Muscle layer of duodenum (tissue), 2 donors: ENCODE measurements at regions not wholly inside any gene's neighbourhood (a gene's known extent, or its start where the extent isn't known, plus 50 kb on each side); places are given as distances from the start of the nearest gene placed in this dataset.

Experiments
- H3K27ac ChIP-seq: one replicate; pipeline ENCODE4 v1.7.0; 2013; ENCODE audit warnings: mild to moderate bottlenecking, low read length
- H3K27me3 ChIP-seq: one replicate; pipeline ENCODE4 v1.7.0; 2013; ENCODE audit warnings: low read depth, mild to moderate bottlenecking, control low read depth, low read length
- H3K36me3 ChIP-seq, 2 donors: one replicate each; pipeline ENCODE4 v1.7.0; 2013; ENCODE audit warnings: low read length in 2 of 2, control low read depth in 1 of 2, mild to moderate bottlenecking in 1 of 2; ENCODE audit not compliant: insufficient read depth in 2 of 2, control insufficient read depth in 1 of 2
- H3K4me1 ChIP-seq, 2 donors: one replicate each; pipeline ENCODE4 v1.7.0; 2013; ENCODE audit warnings: low read length in 2 of 2, mild to moderate bottlenecking in 2 of 2, control low read depth in 1 of 2, moderate library complexity in 1 of 2; ENCODE audit not compliant: insufficient read depth in 2 of 2, control insufficient read depth in 1 of 2
- H3K4me3 ChIP-seq, 2 donors: one replicate each; pipeline ENCODE4 v1.7.0; 2013; ENCODE audit warnings: low read length in 2 of 2, low read depth in 1 of 2, mild to moderate bottlenecking in 1 of 2
- H3K9me3 ChIP-seq, 2 donors: one replicate each; pipeline ENCODE4 v1.7.0; 2013; ENCODE audit warnings: low read length in 2 of 2, control low read depth in 1 of 2, mild to moderate bottlenecking in 1 of 2; ENCODE audit not compliant: control insufficient read depth in 1 of 2
- donor health status: healthy.

- no peak overlapping the region for H3K27ac ChIP-seq
- no peaks in the 10 kb centered on the region for H3K36me3 ChIP-seq
- no peaks in the 10 kb centered on the region for H3K27me3 ChIP-seq
- no peak overlapping the region for H3K4me3 ChIP-seq
- H3K4me1 ChIP-seq: no peaks in the 10 kb centered on the region
- H3K9me3 ChIP-seq: peaks cover 0 to 21% of the 10 kb centered on the region in 2 donors
These were observed 116.4 kb upstream of the RPL38 start for GRCh38 chr17:74087002-74087585.

GRCh38 chr17:74088285-74088933, 115.1 kb upstream of the RPL38 start:
- no peak overlapping the region for H3K27ac ChIP-seq
- no peaks in the 10 kb centered on the region for H3K36me3 ChIP-seq
- no peaks in the 10 kb centered on the region for H3K27me3 ChIP-seq
- H3K4me3 ChIP-seq: no peak overlapping the region
- H3K9me3 ChIP-seq: peaks cover 0 to 26% of the 10 kb centered on the region in 2 donors
- H3K4me1 ChIP-seq: no peaks in the 10 kb centered on the region

DNA sequence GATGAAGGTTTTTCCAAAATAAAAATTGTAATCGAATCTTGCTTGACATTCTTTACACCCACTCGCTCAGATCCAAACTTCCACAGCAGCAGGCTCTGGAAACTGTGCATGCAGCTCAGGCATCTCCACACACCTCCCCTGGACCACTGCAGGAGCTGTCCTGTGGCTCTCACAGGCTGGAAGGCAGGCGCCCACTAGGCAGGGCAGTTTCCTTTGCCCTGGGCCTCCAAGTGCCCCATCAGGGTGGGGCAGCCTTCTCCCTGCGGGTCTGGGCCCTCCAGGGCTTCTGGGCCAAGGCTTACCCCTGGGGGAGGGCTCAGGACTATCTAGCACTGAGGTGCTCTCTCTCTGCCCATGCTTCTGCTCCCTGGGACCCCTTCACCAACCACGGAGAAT, 114.5 kb upstream of the RPL38 start:
- Histone ChIP-seq H3K9me3 (peaks cover 0 to 26% of the 10 kb centered on the region in 2 donors), H3K27me3 (no peaks in the 10 kb centered on the region), H3K4me3 (no peak overlapping the region), H3K27ac (no peak overlapping the region), H3K36me3 (no peaks in the 10 kb centered on the region), H3K4me1 (no peaks in the 10 kb centered on the region)

GRCh38 chr17:74089380-74089779, 114.1 kb upstream of the RPL38 start:
- Histone ChIP-seq H3K27ac (no peak overlapping the region), H3K4me3 (no peak overlapping the region), H3K9me3 (peaks cover 0 to 26% of the 10 kb centered on the region in 2 donors), H3K36me3 (no peaks in the 10 kb centered on the region), H3K4me1 (no peaks in the 10 kb centered on the region), H3K27me3 (no peaks in the 10 kb centered on the region)

DNA sequence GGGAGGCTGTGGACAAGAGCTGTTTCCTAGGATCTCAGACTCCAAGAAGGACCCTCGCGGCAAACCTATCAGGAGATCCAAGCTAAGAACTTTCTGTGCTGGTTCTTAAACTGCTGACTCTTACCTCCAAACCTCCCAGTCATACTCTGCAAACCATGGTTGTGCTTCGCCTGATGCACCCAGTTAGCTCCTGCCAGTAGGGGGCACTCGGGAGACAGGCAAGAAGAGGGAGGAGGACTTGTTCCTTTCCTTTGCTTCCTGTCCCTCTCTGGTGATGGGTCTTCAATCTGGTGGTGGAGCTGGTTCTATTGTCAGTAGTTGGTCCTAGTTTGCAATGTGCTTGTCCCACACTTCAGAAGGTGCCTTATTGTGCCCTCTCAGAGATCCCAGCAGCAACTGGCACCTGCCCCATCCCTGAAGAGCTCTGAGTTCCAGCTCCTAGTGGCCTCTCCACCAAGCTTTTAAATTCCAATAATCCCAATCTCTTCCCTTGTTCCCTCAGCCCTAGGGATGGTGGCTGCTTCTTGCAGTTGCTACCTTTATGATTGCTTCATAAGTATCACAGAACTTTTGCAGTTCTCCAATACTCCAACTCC, 113.5 kb upstream of the RPL38 start:
- no peak overlapping the region for H3K4me3 ChIP-seq
- H3K9me3 ChIP-seq: peaks cover 0 to 26% of the 10 kb centered on the region in 2 donors
- no peaks in the 10 kb centered on the region for H3K27me3 ChIP-seq
- H3K4me1 ChIP-seq: no peaks in the 10 kb centered on the region
- H3K27ac ChIP-seq: no peak overlapping the region
- H3K36me3 ChIP-seq: no peaks in the 10 kb centered on the region

DNA sequence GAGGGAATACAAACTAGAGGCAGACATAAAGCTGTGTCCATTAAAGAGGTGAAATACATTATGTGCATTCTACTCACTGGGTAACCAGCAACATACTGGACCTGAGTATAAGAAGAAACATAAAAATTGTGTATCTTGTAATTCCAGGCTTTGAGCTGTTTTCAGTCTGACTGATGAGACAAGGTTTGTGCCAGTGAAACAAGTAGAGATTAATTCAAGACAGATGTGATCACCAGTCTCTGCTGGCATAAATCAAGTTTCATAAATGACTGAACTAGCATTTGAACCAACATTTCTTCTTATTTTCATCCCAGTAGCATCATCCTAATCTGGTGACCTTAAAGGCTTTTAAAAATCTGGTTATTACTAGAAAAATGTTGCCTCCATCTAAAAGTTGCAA, 108.8 kb upstream of the RPL38 start:
- no peak overlapping the region for H3K4me3 ChIP-seq
- H3K36me3 ChIP-seq: no peaks in the 10 kb centered on the region
- no peaks in the 10 kb centered on the region for H3K27me3 ChIP-seq
- H3K9me3 ChIP-seq: peaks cover 0 to 21% of the 10 kb centered on the region in 2 donors
- no peak overlapping the region for H3K27ac ChIP-seq
- no peaks in the 10 kb centered on the region for H3K4me1 ChIP-seq

GRCh38 chr17:74096456-74096855, 107.0 kb upstream of the RPL38 start:
- H3K27me3 ChIP-seq: peaks cover under 1% of the 10 kb centered on the region
- H3K4me3 ChIP-seq: no peak overlapping the region
- peaks cover 0 to 7% of the 10 kb centered on the region in 2 donors for H3K9me3 ChIP-seq
- H3K27ac ChIP-seq: no peak overlapping the region
- H3K4me1 ChIP-seq: no peaks in the 10 kb centered on the region
- H3K36me3 ChIP-seq: no peaks in the 10 kb centered on the region

DNA sequence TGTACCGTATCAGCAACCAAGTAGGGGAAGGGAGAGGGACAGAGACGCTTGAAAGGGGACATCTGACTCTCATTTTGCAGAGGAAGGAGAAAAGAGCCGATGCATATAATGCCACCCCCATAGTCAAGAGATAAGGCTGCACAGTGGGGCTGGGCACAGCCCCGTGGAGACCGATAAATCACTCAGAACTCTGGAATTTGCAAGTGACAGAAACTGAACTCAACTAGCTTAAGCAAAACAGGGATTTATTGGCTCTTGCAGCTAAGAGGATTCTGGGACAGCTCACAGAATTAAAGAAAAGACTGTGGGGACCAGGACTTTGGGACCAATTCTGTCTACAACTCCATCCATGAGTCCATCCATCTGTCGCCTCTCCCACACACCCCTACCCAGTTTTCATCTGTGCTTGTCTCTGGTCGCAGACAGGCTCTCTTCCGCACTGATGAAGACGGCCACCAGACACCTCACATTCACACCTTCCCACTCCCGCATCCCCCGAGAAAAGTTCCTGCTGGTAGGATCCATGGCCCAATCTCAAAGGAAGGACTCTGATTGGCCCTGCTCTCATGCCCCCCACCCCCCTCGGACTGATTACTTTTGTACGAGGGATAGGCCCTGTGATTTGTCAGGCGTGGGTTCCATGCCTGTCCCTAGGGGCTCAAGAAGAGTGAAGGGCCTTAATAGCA, 105.9 kb upstream of the RPL38 start:
- no peaks in the 10 kb centered on the region for H3K36me3 ChIP-seq
- no peak overlapping the region for H3K27ac ChIP-seq
- H3K9me3 ChIP-seq: peaks cover 0 to 4% of the 10 kb centered on the region in 2 donors
- no peak overlapping the region for H3K4me3 ChIP-seq
- peaks cover 7% of the 10 kb centered on the region for H3K27me3 ChIP-seq
- no peaks in the 10 kb centered on the region for H3K4me1 ChIP-seq

DNA sequence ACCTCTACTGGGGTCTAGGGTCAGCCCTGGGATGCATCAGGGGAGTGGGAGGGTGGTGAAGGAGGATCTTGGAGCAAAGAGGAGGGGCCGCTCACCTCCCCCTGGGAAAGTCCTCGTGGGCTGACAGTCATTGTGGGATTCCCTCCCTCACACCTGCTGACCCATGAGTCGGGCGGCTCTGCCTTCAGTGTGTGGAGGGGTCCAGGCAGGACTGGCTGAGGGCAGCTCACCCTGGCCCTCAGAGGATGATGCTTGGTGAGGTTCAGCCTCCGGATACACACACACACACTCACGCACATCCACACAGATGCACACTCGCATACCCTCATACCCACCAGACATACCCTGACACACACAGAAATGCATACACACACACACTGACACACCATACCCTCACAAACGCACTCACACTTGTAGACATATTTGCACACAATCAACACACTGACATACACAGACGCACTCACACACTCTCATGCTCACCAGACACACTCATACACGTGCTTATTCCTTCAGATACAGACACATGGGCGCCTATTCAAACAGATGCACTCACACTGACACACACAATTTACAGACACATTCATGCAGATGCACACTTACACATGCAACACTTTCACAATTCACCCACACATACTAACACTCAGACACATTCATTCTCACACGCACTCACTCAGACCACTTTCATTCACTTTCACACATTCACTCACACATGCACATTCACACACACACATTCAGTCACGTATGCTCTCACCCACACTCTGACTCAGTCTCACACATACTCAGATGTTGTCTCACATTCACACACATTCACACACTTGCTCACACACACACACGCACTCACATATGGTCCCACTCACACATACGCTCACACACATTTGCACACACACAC, 105.1 kb upstream of the RPL38 start:
- H3K27me3 ChIP-seq: peaks cover 7% of the 10 kb centered on the region
- no peaks in the 10 kb centered on the region for H3K9me3 ChIP-seq
- H3K4me3 ChIP-seq: no peak overlapping the region
- H3K36me3 ChIP-seq: no peaks in the 10 kb centered on the region
- no peak overlapping the region for H3K27ac ChIP-seq
- H3K4me1 ChIP-seq: no peaks in the 10 kb centered on the region

DNA sequence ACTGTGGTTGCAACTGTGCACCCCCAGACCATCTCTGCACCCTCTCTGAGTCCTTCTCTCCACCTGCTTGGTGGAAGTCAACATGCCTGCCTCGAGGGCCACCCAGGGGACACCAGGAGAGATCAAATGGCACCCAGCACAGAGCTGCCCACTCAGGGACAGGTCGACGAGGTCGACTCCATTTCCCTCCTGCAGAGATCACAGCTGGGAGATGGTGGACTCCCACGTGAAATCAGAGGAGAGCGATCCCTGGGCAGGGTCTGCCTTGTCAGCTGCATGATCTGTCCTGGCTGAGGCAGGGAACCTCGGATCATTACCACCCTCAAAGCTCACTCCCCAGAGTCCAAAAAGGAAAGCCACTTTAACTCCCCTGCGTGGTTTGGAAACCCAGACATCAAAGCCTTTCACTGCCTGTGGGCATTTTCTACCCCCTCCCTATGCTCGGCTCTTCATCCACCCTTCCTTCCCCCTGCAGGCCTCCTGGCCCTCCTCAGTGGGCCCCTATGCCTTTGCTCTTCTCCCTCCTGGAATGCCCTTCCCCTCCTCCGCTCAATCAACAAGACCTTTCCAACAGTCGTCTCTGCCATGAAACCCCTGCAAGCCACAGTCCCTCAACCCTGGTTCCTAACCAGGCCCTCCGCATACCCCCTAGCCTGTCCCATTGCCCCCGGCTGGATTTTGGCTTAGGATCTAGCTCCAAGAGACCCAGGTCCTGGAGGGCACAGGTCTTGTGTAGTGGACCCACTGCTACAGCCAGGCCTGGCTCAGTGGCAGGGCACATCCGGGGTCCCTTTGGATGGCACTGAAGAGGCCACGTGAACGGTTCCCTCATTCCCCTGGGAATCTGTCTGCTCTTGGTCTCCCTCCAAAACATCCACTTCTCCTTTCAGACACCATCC, 103.8 kb upstream of the RPL38 start:
- Histone ChIP-seq H3K4me1 (no peaks in the 10 kb centered on the region), H3K27me3 (peaks cover 7% of the 10 kb centered on the region), H3K9me3 (no peaks in the 10 kb centered on the region), H3K27ac (no peak overlapping the region), H3K4me3 (no peak overlapping the region), H3K36me3 (no peaks in the 10 kb centered on the region)
